ENCODE measurements at regions not wholly inside any gene's neighbourhood (a gene's known extent, or its start where the extent isn't known, plus 50 kb on each side); places are given as distances from the start of the nearest gene placed in this dataset.
A peak's percentile ranks its signal among the peaks of the same experiment; 100 is the strongest.

DNA sequence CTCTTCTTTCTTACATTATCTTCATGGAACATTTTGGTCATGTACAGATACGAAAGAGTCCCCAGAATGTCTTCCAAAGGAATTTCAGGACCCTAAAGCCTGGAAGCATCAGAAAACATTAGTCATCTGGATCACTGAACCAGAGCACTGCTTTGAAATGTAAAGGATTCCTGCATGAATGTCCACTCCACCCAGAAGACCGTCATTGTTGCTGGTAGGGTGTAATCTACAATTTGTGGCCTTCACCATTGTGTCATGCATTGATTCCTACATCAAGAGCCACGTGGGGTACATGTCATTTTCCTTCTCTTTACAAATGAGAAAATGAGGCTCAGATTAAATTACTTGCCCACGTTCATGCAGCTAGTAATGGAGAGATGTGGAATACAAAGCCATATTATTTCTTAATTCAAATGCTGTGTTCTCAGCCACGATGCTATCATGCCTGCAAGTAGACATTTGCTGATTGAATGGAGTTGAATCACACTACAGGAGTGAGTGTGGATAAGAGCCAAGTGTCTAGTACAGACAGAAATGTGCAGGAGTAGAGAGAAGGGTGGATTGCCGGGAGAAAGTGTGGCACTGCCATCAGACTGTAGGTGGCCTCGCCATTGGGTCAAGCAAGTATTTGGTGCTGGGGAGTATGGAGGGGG lies 231.2 kb downstream of the C12orf75 start:
- Mint-ChIP-seq H3K27ac (no peak overlapping the region), H3K9me3 (peaks cover 0 to 2% (median 2%) of the 10 kb centered on the region in 3 donors), H3K4me3 (peak overlapping the region in 1 of 4 donors; percentile 13), H3K27me3 (peaks cover 7% of the 10 kb centered on the region), H3K36me3 (no peaks in the 10 kb centered on the region), H3K4me1 (no peaks in the 10 kb centered on the region)

DNA sequence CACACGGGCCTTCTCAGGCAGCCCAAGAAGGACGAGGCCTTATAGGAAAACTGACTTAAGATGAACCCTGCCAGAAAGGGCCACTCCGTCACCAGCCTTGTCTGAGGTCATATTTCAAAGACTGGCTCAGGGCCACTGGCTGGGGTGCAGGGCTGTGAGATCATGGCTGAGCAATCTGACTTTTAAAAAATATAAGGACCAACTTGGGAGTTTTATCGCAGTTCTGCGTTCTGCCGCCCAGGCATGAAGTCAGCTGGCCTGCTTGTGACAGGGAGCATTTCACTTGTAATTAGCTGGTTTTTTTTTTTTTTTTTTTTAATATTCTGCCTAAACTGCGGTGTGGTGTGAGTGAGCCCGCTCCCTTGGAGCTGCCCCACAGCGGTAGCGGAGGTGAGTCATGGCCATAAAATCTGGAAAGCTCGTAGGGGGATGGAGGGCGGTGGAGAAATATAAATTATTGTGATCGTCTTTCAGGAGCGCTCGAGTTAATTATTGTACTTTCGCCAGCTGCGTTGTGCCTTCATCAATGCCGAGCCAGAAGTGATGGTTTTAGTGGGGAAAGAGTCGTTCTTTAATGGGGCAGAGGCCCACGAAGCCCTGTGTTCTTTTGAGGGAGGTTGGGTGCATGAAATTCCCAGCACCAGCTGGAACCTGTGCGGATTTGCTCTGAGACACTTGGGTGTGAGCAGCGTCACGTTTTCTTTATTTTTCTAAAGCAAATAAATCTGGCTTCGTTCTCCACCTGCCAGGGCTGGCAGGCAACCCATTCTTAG lies 231.9 kb downstream of the C12orf75 start:
- Mint-ChIP-seq H3K36me3 (no peaks in the 10 kb centered on the region), H3K9me3 (peaks cover 0 to 2% (median 2%) of the 10 kb centered on the region in 3 donors), H3K27ac (no peak overlapping the region), H3K4me3 (no peak overlapping the region), H3K4me1 (no peaks in the 10 kb centered on the region), H3K27me3 (peaks cover 7% of the 10 kb centered on the region)

DNA sequence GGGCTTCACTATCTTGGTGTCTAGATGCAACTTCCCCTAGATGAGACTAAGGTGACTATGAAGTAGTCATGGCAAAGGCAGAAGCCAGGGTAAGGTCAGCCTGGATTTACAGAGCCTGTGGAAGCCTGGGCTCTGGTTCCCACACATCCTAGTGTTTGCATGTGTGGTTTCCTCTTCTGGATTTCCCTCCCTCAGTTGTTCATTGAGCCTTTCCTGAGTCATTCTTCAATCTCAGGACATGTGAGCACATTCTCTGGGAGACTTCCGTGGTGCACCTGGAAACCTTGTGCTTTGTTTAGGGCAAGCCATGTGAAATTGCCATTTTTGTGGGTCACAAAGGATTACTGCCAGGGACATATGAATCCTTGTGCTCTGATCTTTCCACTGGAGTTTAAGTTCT lies 236.6 kb downstream of the C12orf75 start:
- Mint-ChIP-seq H3K27ac (no peak overlapping the region), H3K4me3 (no peak overlapping the region), H3K4me1 (no peaks in the 10 kb centered on the region), H3K27me3 (no peaks in the 10 kb centered on the region), H3K36me3 (no peaks in the 10 kb centered on the region), H3K9me3 (no peaks in the 10 kb centered on the region)

DNA sequence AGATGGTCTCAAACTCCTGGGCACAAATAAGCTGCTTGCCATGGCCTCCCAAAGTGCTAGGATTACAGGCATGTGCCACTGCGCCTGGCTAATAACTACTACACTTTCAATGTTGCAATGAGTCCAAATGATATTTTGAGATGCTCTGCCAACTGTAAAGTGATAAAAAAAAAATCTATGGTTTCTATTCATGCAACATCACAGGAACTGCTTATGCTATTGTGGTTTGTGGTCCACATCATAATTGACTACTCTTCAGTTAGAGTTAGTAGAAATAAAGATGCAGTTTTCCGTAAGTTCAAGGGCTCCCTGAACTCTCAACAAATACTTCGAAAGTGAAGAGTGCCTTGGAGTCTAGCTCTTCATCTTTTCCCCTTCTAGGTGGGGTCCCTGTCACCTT lies 239.4 kb downstream of the C12orf75 start:
- Mint-ChIP-seq H3K4me1 (no peaks in the 10 kb centered on the region), H3K4me3 (no peak overlapping the region), H3K27ac (no peak overlapping the region), H3K27me3 (no peaks in the 10 kb centered on the region), H3K9me3 (no peaks in the 10 kb centered on the region), H3K36me3 (no peaks in the 10 kb centered on the region)

DNA sequence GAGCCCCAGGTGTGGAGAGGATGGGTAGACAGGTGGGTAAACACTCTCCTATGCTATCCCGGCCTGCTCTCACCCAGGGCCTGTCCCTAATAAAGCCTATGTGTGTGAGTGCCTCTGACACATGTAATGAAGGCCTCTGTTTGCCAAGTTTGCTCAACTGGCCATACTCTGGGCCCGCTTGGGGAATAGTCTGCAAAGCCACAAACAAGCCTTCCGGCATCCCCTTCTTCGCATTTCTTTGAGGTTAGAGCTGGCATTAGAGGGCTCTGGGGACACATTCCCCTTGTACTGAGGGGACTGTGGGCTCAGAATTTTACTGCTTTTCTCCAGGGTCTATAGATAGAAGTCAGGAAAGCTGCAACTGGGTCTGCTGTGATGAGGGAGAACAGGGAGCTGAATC lies 240.5 kb downstream of the C12orf75 start:
- no peaks in the 10 kb centered on the region for H3K9me3 Mint-ChIP-seq
- no peaks in the 10 kb centered on the region for H3K27me3 Mint-ChIP-seq
- no peaks in the 10 kb centered on the region for H3K36me3 Mint-ChIP-seq
- no peak overlapping the region for H3K27ac Mint-ChIP-seq
- no peak overlapping the region for H3K4me3 Mint-ChIP-seq
- no peaks in the 10 kb centered on the region for H3K4me1 Mint-ChIP-seq

DNA sequence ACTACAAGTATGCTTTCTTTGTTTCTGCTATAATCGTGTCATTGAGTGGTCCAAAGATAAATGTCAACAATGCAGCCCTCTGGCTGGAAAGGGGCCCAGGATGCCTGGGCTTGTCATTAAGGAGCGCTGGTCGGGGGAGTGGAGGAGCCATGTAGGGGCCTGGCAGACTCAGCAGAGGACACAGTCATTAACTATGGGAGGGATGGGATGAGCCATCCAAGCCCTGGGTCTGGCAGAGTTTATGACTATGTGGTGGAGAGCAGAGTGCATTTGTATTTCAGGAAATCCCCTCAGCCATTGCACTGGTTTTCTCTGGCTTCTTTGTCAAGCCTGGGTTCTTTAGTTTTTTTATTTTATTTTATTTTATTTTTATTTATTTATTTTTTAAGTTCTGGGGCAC lies 243.1 kb downstream of the C12orf75 start:
- peaks cover 0 to 1% (median 0%) of the 10 kb centered on the region in 3 donors for H3K9me3 Mint-ChIP-seq
- peaks cover 1% of the 10 kb centered on the region for H3K36me3 Mint-ChIP-seq
- no peaks in the 10 kb centered on the region for H3K4me1 Mint-ChIP-seq
- H3K27ac Mint-ChIP-seq = no peak overlapping the region
- H3K4me3 Mint-ChIP-seq = no peak overlapping the region
- H3K27me3 Mint-ChIP-seq = peaks cover 2% of the 10 kb centered on the region

DNA sequence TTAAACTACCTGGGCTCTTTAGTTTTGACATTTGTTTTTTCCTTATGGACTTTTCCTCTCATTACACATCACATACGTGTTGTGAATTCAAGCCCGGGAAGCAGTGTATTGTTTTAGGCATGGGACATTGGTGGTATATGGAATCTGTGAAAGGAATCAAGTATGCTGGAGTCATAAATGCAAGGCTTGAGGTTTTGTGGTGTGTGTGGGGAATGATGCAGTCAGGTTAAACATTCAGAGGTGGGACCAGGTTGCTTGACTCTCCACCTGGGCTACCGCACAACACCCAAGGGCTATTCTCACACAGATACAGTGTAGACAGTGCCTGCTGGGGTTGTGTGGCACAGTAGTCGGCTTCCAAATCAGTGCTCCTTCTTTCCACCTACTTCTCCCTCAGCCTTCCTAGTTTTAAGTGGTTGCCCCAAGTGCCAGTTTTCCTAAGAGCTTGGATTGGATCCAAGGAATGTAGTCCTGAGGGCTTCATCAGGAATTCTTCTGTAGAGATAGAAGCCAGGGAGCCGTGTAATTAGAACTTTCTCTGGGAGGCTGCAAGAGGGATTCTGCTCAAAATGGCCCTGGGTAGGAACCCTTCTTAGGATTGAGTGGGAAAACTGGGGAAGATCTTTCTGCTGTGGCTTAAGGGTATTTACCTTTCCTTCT lies 243.7 kb downstream of the C12orf75 start:
- Mint-ChIP-seq H3K9me3 (peaks cover 0 to 1% (median 0%) of the 10 kb centered on the region in 3 donors), H3K27ac (no peak overlapping the region), H3K27me3 (peaks cover 2% of the 10 kb centered on the region), H3K36me3 (peaks cover 2% of the 10 kb centered on the region), H3K4me3 (no peak overlapping the region), H3K4me1 (no peaks in the 10 kb centered on the region)

DNA sequence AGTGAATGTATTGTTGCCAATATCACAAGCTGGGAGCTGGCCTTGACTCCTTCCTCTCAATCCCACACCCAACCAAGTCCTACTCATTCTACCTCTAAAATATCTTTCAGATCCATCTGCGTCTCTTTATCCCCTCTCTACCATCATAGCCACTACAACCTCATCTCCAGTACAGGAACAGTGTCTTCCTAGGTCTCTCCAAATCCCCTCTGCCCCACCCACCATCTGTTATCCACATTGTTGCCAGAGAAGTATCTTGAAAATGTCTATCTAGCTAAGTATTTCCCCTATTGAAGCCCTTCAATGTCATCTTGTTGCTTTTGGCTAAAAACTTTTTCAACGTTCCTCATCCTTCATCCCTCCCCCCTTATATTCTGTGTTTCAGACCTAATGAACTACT lies 244.7 kb downstream of the C12orf75 start:
- peaks cover 2% of the 10 kb centered on the region for H3K36me3 Mint-ChIP-seq
- H3K27ac Mint-ChIP-seq = no peak overlapping the region
- peaks cover 2% of the 10 kb centered on the region for H3K27me3 Mint-ChIP-seq
- peaks cover 0 to 1% (median 0%) of the 10 kb centered on the region in 3 donors for H3K9me3 Mint-ChIP-seq
- no peaks in the 10 kb centered on the region for H3K4me1 Mint-ChIP-seq
- no peak overlapping the region for H3K4me3 Mint-ChIP-seq

DNA sequence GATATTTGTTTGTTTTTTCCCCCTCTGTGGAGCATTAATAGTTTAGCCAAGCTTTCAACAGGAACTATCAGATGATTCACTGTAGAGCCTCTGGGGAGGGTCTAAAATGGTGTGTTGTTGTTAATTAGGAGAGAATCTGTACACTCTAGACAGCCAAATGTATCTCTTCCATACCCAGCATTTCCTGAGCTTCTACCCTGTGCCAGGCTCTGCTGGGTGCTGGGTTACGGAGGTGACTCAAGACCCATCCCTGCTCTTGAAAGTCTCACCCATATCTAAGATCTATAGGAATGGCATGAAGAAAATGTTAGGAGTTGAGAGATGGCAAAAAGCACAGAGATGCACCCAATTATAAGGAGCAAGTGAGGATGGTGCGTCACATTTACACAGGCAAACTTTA lies 245.8 kb downstream of the C12orf75 start:
- peaks cover 2% of the 10 kb centered on the region for H3K27me3 Mint-ChIP-seq
- no peak overlapping the region for H3K27ac Mint-ChIP-seq
- H3K4me1 Mint-ChIP-seq = no peaks in the 10 kb centered on the region
- peaks cover 2% of the 10 kb centered on the region for H3K36me3 Mint-ChIP-seq
- peaks cover 0 to 1% (median 0%) of the 10 kb centered on the region in 3 donors for H3K9me3 Mint-ChIP-seq
- no peak overlapping the region for H3K4me3 Mint-ChIP-seq

DNA sequence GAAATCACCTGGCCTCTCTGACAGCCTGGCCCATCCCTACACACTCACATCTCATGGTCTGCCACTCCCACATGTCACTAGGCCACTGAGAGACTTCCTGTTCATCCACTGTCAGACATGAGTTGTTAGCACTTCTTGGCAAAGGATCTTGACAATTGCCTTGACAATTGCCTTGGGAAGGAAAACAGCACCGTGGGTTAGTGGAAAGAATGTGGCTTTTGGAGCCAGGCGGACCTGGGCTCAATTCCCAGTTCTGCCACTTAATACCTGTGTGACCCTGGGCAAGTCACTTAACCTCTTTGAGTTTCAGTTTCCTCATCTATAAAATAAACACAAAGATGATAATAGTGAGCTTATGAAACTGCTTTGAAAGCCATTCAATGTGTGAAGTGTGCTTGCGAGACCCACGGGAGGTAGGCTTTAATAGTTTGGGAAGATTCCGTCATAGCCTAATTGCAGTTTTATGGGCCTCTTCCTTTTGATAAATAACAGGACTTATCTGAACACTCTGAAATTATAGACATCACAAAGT lies 250.4 kb downstream of the C12orf75 start:
- H3K27me3 Mint-ChIP-seq = peaks cover 4% of the 10 kb centered on the region
- no peaks in the 10 kb centered on the region for H3K4me1 Mint-ChIP-seq
- peaks cover 4% of the 10 kb centered on the region for H3K36me3 Mint-ChIP-seq
- H3K9me3 Mint-ChIP-seq = peaks cover 0 to 1% (median 0%) of the 10 kb centered on the region in 3 donors
- no peak overlapping the region for H3K27ac Mint-ChIP-seq
- no peak overlapping the region for H3K4me3 Mint-ChIP-seq

DNA sequence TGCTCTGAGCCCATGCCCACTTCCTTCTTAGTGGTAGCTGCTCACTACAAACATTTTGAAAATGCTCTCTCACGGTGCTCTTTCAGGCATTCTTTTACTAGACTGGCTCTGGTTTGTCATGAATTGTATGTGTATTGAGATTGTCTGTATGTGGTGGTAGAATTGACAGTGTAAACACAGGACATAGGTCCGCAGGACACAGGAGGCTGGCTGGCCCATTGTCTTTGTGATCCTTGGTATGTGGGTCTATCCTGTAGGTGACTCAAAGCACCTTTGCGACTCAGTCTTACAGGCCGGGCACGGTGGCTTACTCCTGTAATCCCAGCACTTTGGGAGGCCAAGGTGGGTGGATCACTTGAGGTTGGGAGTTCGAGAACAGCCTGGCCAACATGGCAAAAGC lies 250.9 kb downstream of the C12orf75 start:
- Mint-ChIP-seq H3K4me3 (no peak overlapping the region), H3K4me1 (no peaks in the 10 kb centered on the region), H3K9me3 (peaks cover 0 to 4% (median 0%) of the 10 kb centered on the region in 3 donors), H3K27me3 (peaks cover 4% of the 10 kb centered on the region), H3K27ac (no peak overlapping the region), H3K36me3 (peaks cover 4% of the 10 kb centered on the region)

DNA sequence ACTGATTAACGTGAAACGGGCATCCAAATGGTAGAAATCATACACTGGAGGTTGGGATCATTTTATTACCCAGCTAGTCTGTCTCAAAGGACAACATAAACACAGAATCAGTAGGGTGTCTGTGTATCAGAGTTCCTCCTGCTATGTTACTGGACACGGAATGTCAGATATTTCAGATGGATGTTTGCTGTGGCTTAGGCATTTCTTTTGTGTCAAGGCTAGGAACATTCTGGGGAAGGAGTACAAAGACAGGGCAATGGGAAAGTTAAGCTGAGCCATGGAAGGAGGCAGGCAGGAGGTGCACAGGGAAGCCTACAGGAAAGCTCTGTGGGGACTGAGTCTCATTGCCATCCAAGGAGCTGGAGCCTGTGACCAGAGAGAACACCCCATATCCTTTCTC lies 254.6 kb downstream of the C12orf75 start:
- H3K4me1 Mint-ChIP-seq = no peaks in the 10 kb centered on the region
- H3K27ac Mint-ChIP-seq = no peak overlapping the region
- H3K27me3 Mint-ChIP-seq = peaks cover 2% of the 10 kb centered on the region
- H3K36me3 Mint-ChIP-seq = peaks cover 2% of the 10 kb centered on the region
- peaks cover 0 to 2% (median 0%) of the 10 kb centered on the region in 3 donors for H3K9me3 Mint-ChIP-seq
- no peak overlapping the region for H3K4me3 Mint-ChIP-seq

DNA sequence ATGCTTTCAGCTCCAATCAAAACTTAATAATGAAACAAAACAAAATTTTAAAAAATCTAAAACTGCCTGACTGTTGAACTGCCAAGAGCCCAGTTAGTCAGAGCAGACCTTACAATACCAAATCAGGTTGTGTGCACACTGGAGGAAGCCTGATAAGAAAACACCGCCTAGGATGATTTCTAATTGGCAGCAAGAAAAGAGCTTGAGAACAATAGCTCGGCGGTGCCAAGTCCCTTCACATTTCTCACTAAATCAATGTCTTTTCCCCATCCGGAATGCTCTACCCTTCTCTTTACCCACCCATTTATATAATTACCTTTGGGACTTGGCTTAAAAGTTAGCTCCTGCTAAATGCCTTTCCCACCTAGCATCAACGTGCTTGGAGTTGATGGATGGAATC lies 256.7 kb downstream of the C12orf75 start:
- peaks cover 0 to 2% (median 0%) of the 10 kb centered on the region in 3 donors for H3K9me3 Mint-ChIP-seq
- peaks cover 2% of the 10 kb centered on the region for H3K27me3 Mint-ChIP-seq
- H3K4me3 Mint-ChIP-seq = no peak overlapping the region
- H3K4me1 Mint-ChIP-seq = no peaks in the 10 kb centered on the region
- no peaks in the 10 kb centered on the region for H3K36me3 Mint-ChIP-seq
- H3K27ac Mint-ChIP-seq = no peak overlapping the region

DNA sequence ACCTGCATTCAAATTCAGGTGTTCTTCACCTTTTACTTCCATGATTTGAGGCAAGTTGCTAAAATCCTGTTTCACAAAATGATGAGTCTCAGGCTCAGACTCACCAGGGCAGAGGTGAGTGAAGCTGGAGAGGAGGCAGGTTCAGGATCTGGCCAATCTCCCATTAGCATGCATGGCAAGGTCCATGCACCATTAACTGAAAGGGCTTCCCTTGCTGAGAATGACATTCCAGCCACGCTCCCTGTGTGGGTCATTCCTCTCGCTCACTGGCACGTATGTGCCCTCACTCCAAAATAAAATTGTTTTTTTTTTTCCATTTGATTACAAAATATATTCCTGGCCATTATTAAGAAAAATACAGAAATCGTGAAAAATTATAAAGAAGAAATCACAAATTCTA lies 257.6 kb downstream of the C12orf75 start:
- Mint-ChIP-seq H3K27ac (no peak overlapping the region), H3K4me3 (no peak overlapping the region), H3K9me3 (peaks cover 0 to 2% (median 0%) of the 10 kb centered on the region in 3 donors), H3K4me1 (no peaks in the 10 kb centered on the region), H3K27me3 (peaks cover 2% of the 10 kb centered on the region), H3K36me3 (no peaks in the 10 kb centered on the region)

DNA sequence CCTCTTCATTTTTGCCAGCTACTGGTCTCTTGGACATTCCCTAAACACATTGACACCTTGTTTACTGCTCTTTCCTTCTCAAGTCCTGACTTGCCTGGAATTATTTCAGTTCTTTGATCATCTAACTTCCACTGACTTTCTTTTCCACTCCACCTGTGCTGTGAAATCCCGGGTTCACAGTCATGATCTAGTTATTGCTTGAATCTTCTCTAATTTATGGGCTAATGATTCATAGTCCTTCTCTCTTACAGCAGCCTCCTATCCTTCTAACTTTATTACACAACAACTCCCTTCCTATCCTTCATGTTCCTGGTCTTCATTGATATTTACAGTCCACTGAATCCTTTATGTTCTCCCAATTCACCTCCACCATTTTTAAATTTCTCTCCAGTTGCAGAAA lies 260.1 kb downstream of the C12orf75 start:
- H3K9me3 Mint-ChIP-seq = peaks cover 0 to 5% (median 2%) of the 10 kb centered on the region in 3 donors
- no peak overlapping the region for H3K27ac Mint-ChIP-seq
- H3K4me3 Mint-ChIP-seq = no peak overlapping the region

More for the DNA sequence above, 260.1 kb downstream of the C12orf75 start:
- H3K27me3 Mint-ChIP-seq = no peaks in the 10 kb centered on the region
- H3K4me1 Mint-ChIP-seq = no peaks in the 10 kb centered on the region
- no peaks in the 10 kb centered on the region for H3K36me3 Mint-ChIP-seq

Data from IgD-negative memory B cell (primary cell).